ENCODE measurements at regions not wholly inside any gene's neighbourhood (a gene's known extent, or its start where the extent isn't known, plus 50 kb on each side); places are given as distances from the start of the nearest gene placed in this dataset.

DNA sequence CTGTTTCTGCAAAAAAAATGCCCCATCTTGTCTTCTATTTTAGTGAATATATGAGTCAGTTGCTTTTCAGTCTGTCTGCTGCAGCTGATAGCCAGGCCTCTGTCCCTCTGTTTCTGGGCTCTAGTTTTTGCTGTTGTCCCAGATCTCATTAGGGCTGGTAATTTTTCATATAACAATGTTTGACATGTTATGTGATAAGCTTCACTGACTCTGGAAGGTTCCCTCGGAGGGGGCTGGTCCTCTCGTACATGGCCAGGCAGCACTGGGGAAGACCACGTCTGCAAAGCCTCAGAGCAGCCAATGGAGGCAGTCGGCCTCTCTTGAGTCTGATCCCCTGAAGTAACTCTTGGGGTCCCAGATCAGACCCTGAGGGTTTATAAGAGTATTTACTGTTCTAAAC lies 223.8 kb downstream of the THBS2 start:
- CTCF ChIA-PET, result no interaction called here
- TF ChIP-seq, protein P1, sequence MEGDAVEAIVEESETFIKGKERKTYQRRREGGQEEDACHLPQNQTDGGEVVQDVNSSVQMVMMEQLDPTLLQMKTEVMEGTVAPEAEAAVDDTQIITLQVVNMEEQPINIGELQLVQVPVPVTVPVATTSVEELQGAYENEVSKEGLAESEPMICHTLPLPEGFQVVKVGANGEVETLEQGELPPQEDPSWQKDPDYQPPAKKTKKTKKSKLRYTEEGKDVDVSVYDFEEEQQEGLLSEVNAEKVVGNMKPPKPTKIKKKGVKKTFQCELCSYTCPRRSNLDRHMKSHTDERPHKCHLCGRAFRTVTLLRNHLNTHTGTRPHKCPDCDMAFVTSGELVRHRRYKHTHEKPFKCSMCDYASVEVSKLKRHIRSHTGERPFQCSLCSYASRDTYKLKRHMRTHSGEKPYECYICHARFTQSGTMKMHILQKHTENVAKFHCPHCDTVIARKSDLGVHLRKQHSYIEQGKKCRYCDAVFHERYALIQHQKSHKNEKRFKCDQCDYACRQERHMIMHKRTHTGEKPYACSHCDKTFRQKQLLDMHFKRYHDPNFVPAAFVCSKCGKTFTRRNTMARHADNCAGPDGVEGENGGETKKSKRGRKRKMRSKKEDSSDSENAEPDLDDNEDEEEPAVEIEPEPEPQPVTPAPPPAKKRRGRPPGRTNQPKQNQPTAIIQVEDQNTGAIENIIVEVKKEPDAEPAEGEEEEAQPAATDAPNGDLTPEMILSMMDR (IDR thresholded peaks at IDR 0.05), result no peak
- no peak for TF ChIP-seq EZH2 (IDR thresholded peaks at IDR 0.05; ENCODE audit: borderline replicate concordance, insufficient read depth, low read depth, low read length, poor library complexity, severe bottlenecking)

GRCh38 chr6:169028343-169028742 lies 225.3 kb downstream of the THBS2 start:
- Mint-ChIP-seq H3K27me3 (no peaks in the 10 kb centered on the region), H3K27ac (no peak overlapping the region), H3K4me1 (no peaks in the 10 kb centered on the region), H3K4me3 (no peak overlapping the region), H3K9me3 (ENCODE audit: insufficient read depth) (peaks cover 3% of the 10 kb centered on the region)
- no peak overlapping the region for H3K27ac ChIP-seq (ENCODE audit: low read length in 2 of 2)
- H3K27me3 ChIP-seq (replicated peaks in 1 of 4; ENCODE audit: control extremely low read depth in 1 of 4, control insufficient read depth in 3 of 4, insufficient read depth in 4 of 4, low read length in 3 of 4), result no peaks in the 10 kb centered on the region
- no peak overlapping the region for H3K9ac ChIP-seq (ENCODE audit: low read length)
- ATAC-seq (ENCODE audit: low read depth), result no peak
- ChIA-PET CTCF (no interaction called here), POLR2A (no interaction called here)
- no peaks in the 10 kb centered on the region for H3K4me1 ChIP-seq (ENCODE audit: control insufficient read depth in 2 of 2, insufficient read depth in 2 of 2, low read length in 2 of 2)
- peaks cover 0 to 23% (median 0%) of the 10 kb centered on the region in 3 donors for H3K9me3 ChIP-seq (ENCODE audit: control extremely low read depth in 1 of 3, control insufficient read depth in 2 of 3, insufficient read depth in 1 of 3, low read length in 2 of 3)
- H3K4me3 ChIP-seq (ENCODE audit: control extremely low read depth in 1 of 5, extremely low read depth in 1 of 5, insufficient read depth in 1 of 5, low read depth in 2 of 5, low read length in 4 of 5), result no peak overlapping the region
- 90% methylated on average over 1 of the region's 3 CpGs for WGBS (ENCODE audit: insufficient coverage)
- H3K79me2 ChIP-seq (ENCODE audit: control insufficient read depth, insufficient read depth, low read length), result no peaks in the 10 kb centered on the region
- intact Hi-C loops (cut with micrococcal nuclease), result no loop called here
- no peaks in the 10 kb centered on the region for H4K20me1 ChIP-seq (ENCODE audit: control insufficient read depth, insufficient read depth, low read length, poor library complexity, severe bottlenecking)
- DNase-seq, result no peak
- no peak overlapping the region for H3K4me2 ChIP-seq (replicated peaks; ENCODE audit: low read depth, low read length, poor library complexity, severe bottlenecking)
- no peak for TF ChIP-seq EZH2 (IDR thresholded peaks at IDR 0.05; ENCODE audit: borderline replicate concordance, insufficient read depth, low read depth, low read length, poor library complexity, severe bottlenecking)
- TF ChIP-seq, protein P1 (IDR thresholded peaks at IDR 0.05), result no peak
- H3K36me3 ChIP-seq (replicated peaks in 1 of 2; ENCODE audit: control extremely low read depth in 1 of 2, control insufficient read depth in 1 of 2, extremely low read depth in 1 of 2, insufficient read depth in 2 of 2, low read length in 1 of 2), result no peaks in the 10 kb centered on the region
- H2AFZ ChIP-seq (ENCODE audit: insufficient read depth, low read depth, low read length, poor library complexity, severe bottlenecking), result no peak overlapping the region

More for the DNA sequence above, 223.8 kb downstream of the THBS2 start:
- WGBS (ENCODE audit: insufficient coverage), result 80% methylated on average over 3 of the region's 4 CpGs
- Histone ChIP-seq H3K9me3 (ENCODE audit: control extremely low read depth in 1 of 3, control insufficient read depth in 2 of 3, insufficient read depth in 1 of 3, low read length in 2 of 3) (peaks cover 0 to 18% (median 0%) of the 10 kb centered on the region in 3 donors), H3K79me2 (ENCODE audit: control insufficient read depth, insufficient read depth, low read length) (no peaks in the 10 kb centered on the region), H3K27me3 (replicated peaks in 1 of 4; ENCODE audit: control extremely low read depth in 1 of 4, control insufficient read depth in 3 of 4, insufficient read depth in 4 of 4, low read length in 3 of 4) (no peaks in the 10 kb centered on the region), H3K36me3 (replicated peaks in 1 of 2; ENCODE audit: control extremely low read depth in 1 of 2, control insufficient read depth in 1 of 2, extremely low read depth in 1 of 2, insufficient read depth in 2 of 2, low read length in 1 of 2) (no peaks in the 10 kb centered on the region), H3K9ac (ENCODE audit: low read length) (no peak overlapping the region), H3K4me1 (ENCODE audit: control insufficient read depth in 2 of 2, insufficient read depth in 2 of 2, low read length in 2 of 2) (no peaks in the 10 kb centered on the region), H3K4me3 (ENCODE audit: control extremely low read depth in 1 of 5, extremely low read depth in 1 of 5, insufficient read depth in 1 of 5, low read depth in 2 of 5, low read length in 4 of 5) (no peak overlapping the region), H4K20me1 (ENCODE audit: control insufficient read depth, insufficient read depth, low read length, poor library complexity, severe bottlenecking) (no peaks in the 10 kb centered on the region), H3K27ac (ENCODE audit: low read length in 2 of 2) (no peak overlapping the region), H3K4me2 (replicated peaks; ENCODE audit: low read depth, low read length, poor library complexity, severe bottlenecking) (no peak overlapping the region), H2AFZ (ENCODE audit: insufficient read depth, low read depth, low read length, poor library complexity, severe bottlenecking) (no peak overlapping the region)
- DNase-seq, result no peak
- ATAC-seq (ENCODE audit: low read depth), result no peak
- H3K9me3 Mint-ChIP-seq (ENCODE audit: insufficient read depth), result peaks cover 3% of the 10 kb centered on the region
- H3K27ac Mint-ChIP-seq, result no peak overlapping the region
- H3K4me1 Mint-ChIP-seq, result no peaks in the 10 kb centered on the region
- H3K4me3 Mint-ChIP-seq, result no peak overlapping the region
- no peaks in the 10 kb centered on the region for H3K27me3 Mint-ChIP-seq
- intact Hi-C loops (cut with micrococcal nuclease), result no loop called here
- POLR2A ChIA-PET, result no interaction called here

Measured in B cell (primary cell).